Left lobe of liver (tissue), 2 donors: ENCODE measurements at regions not wholly inside any gene's neighbourhood (a gene's known extent, or its start where the extent isn't known, plus 50 kb on each side); places are given as distances from the start of the nearest gene placed in this dataset.
"Not testable (repeated sequence)": the region's sequence is repeated elsewhere in the genome, so short reads cannot be mapped to it uniquely, and the experiment has no call there.

Experiments used
- ATAC-seq: fragments of 200-7000 bp; cut with Tn5 transposase; one replicate; pipeline ENCODE4 v1.9.1; 2020; ENCODE audit warnings: mild to moderate bottlenecking, moderate library complexity
- DNase-seq: peaks from one replicate; pipeline ENCODE4 v3.0.0-alpha.2; 2020; ENCODE audit warnings: low spot score
- donor health status: DM: no; HTN: no; CAD: no; lungs with moderate emphysema.
- donor health status: DM: no; HTN: yes; CAD: no.

- DNase-seq, ATAC-seq: not testable (repeated sequence)
Observed at GRCh38 chr17:34423315-34423714, 60.3 kb upstream of the CCL1 start.

DNA sequence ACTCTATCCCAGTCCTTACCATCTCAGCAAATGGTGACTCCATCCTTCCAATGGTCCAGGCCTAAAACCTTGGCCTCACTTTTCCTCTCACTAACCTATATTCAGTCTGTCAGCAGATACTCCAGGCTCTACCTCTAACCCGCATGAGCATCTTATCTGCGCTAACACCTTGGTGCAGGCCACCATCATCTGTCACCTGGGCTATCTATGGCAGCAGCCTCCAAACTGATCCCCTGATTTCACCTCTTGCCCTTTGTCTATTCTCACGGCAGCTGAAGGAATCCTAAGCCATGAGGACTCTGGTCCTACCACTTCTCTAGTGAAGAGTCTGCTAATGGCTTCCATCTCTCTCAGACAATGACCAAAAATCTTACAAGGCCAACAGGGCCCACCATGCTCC is 57.9 kb upstream of the CCL1 start:
- DNase-seq = no peak
- no peak for ATAC-seq

DNA sequence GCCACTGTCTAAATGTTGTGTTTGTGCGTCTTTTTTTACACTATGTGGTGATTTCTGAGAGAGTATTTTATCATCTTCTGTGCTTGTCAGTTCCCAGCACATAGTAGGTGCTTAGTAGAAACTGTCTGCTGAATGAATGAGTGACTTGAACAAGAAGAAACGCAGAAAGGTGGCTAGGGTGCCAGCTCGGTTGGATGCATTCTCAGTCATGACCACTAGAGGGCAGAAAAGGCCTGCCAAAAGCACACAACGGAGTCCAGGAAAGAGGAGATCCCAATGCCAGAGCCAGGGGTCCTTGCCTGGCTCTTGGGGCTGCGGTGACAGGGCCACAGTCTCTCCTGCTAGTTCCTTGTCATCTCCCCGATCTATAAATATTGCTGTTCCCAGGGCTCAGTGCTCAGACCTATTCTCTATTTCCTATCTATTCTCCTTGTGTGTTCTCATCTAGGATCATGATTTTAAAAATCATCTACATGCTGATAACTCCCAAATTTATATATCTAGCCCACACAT is 57.3 kb upstream of the CCL1 start:
- DNase-seq = peak; percentile 66
- peak; percentile 94 for ATAC-seq

DNA sequence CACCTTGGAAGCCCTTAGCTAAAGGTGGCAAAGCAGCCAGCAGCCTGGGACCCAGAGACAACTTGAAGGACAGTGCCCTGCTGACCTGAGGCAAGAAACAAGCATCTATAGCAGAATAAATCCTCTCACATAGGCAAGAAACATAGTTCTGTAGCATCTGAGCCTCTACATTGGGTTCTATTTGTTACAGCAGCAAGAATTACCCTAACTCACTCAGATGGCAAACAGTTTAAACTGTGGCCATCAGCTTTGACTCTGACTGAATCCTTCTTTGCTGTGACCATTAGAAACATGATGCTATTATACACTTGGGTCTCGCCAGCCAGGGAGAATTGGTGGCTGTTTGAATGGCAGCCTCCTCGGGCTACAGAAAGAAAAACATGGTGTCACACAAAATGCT is 53.1 kb upstream of the CCL1 start:
- DNase-seq = no peak
- no peak for ATAC-seq

DNA sequence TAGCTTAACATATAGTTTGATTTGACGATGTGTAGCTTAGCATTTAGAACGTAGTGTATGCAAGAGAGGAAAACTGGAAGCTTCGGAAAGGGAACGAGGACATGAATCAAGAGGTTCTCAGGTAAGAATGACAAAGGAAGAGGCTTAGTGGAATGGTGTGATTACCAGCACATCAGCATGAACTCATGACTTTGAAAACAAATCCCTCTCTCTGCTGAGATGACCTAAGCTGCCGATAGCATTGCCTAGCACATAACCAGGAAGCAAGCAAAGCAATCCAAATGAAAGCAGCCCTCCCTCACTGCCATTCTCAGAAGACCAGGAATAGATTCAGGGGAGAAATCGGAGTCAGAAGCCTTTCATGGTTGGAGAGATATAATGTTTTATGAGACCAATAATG is 51.3 kb upstream of the CCL1 start:
- DNase-seq (no peak), ATAC-seq (no peak)

GRCh38 chr17:34413443-34414119 is 50.5 kb upstream of the CCL1 start:
- no peak for DNase-seq
- no peak for ATAC-seq

GRCh38 chr17:34412965-34413441 is 50.0 kb upstream of the CCL1 start:
- DNase-seq (no peak), ATAC-seq (no peak)
